T47D (cell line): ENCODE measurements at regions not wholly inside any gene's neighbourhood (a gene's known extent, or its start where the extent isn't known, plus 50 kb on each side); places are given as distances from the start of the nearest gene placed in this dataset.

Source experiments
- DNase-seq, 2 experiments: peaks; one replicate each; pipeline versions ENCODE4 v3.0.0 to v3.0.0-alpha.2; 2011 to 2012; ENCODE audit warnings: low read depth in 1 of 2, low spot score in 1 of 2
- JUND ChIP-seq: IDR thresholded peaks from 2 replicates; pipeline ENCODE4 v1.6.1; 2012; ENCODE audit warnings: low read depth
- in situ Hi-C: cut with HindIII; loops from 2 replicates; pipeline ENCODE4 v1.10.0; 2016; ENCODE audit warnings: low sequenced_read_pairs, low pct_unique_long_range_greater_than_20kb

- in situ Hi-C loops: no loop called here
- no peak for TF ChIP-seq JUND
- DNase-seq: no peak
Observed at GRCh38 chr6:119470893-119471542, 121.5 kb upstream of the MAN1A1 start.

GRCh38 chr6:119467488-119468081 is 118.0 kb upstream of the MAN1A1 start:
- no peak for TF ChIP-seq JUND
- DNase-seq: peak in 1 of 2 experiments; percentile 4

GRCh38 chr6:119466226-119466625 is 116.7 kb upstream of the MAN1A1 start:
- TF ChIP-seq JUND: no peak
- DNase-seq: no peak
- in situ Hi-C loops: no loop called here

More at GRCh38 chr6:119467488-119468081, 118.0 kb upstream of the MAN1A1 start:
- in situ Hi-C loops: no loop called here

- DNase-seq: no peak
- in situ Hi-C loops: no loop called here
- TF ChIP-seq JUND: no peak
Observed at GRCh38 chr6:119463081-119463626, 113.6 kb upstream of the MAN1A1 start.

- TF ChIP-seq JUND: no peak
- no peak for DNase-seq
- in situ Hi-C loops: no loop called here
Observed at GRCh38 chr6:119461187-119461586, 111.6 kb upstream of the MAN1A1 start.

- DNase-seq: no peak
- TF ChIP-seq JUND: no peak
- in situ Hi-C loops: no loop called here
Observed at GRCh38 chr6:119459207-119459974, 109.8 kb upstream of the MAN1A1 start.

- no peak for DNase-seq
- in situ Hi-C loops: no loop called here
- TF ChIP-seq JUND: no peak
Observed at GRCh38 chr6:119454714-119455113, 105.2 kb upstream of the MAN1A1 start.

GRCh38 chr6:119453242-119454200 is 104.0 kb upstream of the MAN1A1 start:
- no peak for DNase-seq
- TF ChIP-seq JUND: no peak
- in situ Hi-C loops: no loop called here

GRCh38 chr6:119449331-119450156 is 100.0 kb upstream of the MAN1A1 start:
- no peak for DNase-seq
- no peak for TF ChIP-seq JUND
- in situ Hi-C loops: no loop called here

GRCh38 chr6:119447921-119448320 is 98.4 kb upstream of the MAN1A1 start:
- no peak for TF ChIP-seq JUND

GRCh38 chr6:119446609-119447008 is 97.0 kb upstream of the MAN1A1 start:
- DNase-seq: peak in 1 of 2 experiments; percentile 58
- in situ Hi-C loops: no loop called here
- no peak for TF ChIP-seq JUND

More at GRCh38 chr6:119447921-119448320, 98.4 kb upstream of the MAN1A1 start:
- DNase-seq: no peak
- in situ Hi-C loops: no loop called here
